T-cell (primary cell): ENCODE measurements at regions not wholly inside any gene's neighbourhood (a gene's known extent, or its start where the extent isn't known, plus 50 kb on each side); places are given as distances from the start of the nearest gene placed in this dataset.
A peak's percentile ranks its signal among the peaks of the same experiment; 100 is the strongest.

Source experiments
- ATAC-seq, 4 experiments: fragments of 200-7000 bp in 3 of 4; fragments of 150-1000 bp in 1 of 4; cut with Tn5 transposase; replicated peaks in 1 of 4; 1 replicate in 3 of 4; 2 replicates in 1 of 4; pipeline ENCODE4 v1.10.0; 2021; ENCODE audit warnings: moderate library complexity in 3 of 4, mild to moderate bottlenecking in 2 of 4, moderate number of reproducible peaks in 1 of 4
- CTCF ChIA-PET, 2 donors: fragments of 300-600 bp; sonication (Branson Sonifier 250); formaldehyde crosslinking; loops; one replicate each; lab custom pipeline; 2022; ENCODE audit warnings: antibody characterized with exemption in 2 of 2; lab: Charles Lee
- POLR2A ChIA-PET, 2 donors: fragments of 300-600 bp; sonication (Branson Sonifier 250); formaldehyde crosslinking; loops; one replicate each; lab custom pipeline; 2022; ENCODE audit warnings: antibody characterized with exemption in 2 of 2; lab: Charles Lee
- DNase-seq, 35 experiments: peaks; one replicate each; pipeline versions ENCODE4 v3.0.0 to v3.0.0-alpha.2; 2013 to 2023
- H3K27ac ChIP-seq: one replicate; pipeline ENCODE4 v1.5.1; 2013; ENCODE audit warnings: low read length
- H3K27me3 ChIP-seq, 2 experiments: replicated peaks in 1 of 2; 1 replicate in 1 of 2; 2 replicates in 1 of 2; pipeline versions ENCODE4 v1.6.1 to v1.7.0; 2013; ENCODE audit warnings: low read length in 1 of 2, mixed read lengths in 1 of 2; ENCODE audit not compliant: control insufficient read depth in 2 of 2, insufficient read depth in 2 of 2; ENCODE audit errors: extremely low read depth in 1 of 2
- H3K36me3 ChIP-seq, 2 donors: 1 replicate in 1 of 2; 2 replicates in 1 of 2; pipeline versions ENCODE4 v1.6.1 to v1.7.0; 2013; ENCODE audit warnings: low read length in 1 of 2; ENCODE audit not compliant: control insufficient read depth in 2 of 2, insufficient read depth in 1 of 2; ENCODE audit errors: extremely low read depth in 1 of 2
- H3K4me1 ChIP-seq, 2 experiments: 1 replicate in 1 of 2; 2 replicates in 1 of 2; pipeline versions ENCODE4 v1.6.1 to v1.7.0; 2013; ENCODE audit warnings: low read length in 2 of 2, mixed read lengths in 1 of 2; ENCODE audit not compliant: insufficient read depth in 2 of 2, control insufficient read depth in 1 of 2; ENCODE audit errors: extremely low read depth in 1 of 2
- H3K4me3 ChIP-seq, 2 donors: 1 replicate in 1 of 2; 2 replicates in 1 of 2; pipeline versions ENCODE4 v1.5.1 to v1.7.0; 2013; ENCODE audit warnings: mild to moderate bottlenecking in 2 of 2, low read length in 1 of 2, moderate library complexity in 1 of 2; ENCODE audit not compliant: control insufficient read depth in 1 of 2; ENCODE audit errors: extremely low read depth in 1 of 2
- H3K9me3 ChIP-seq: 2 replicates; pipeline ENCODE4 v1.7.0; 2013
- H3K27ac Mint-ChIP-seq, 2 donors: one replicate each; pipeline ENCODE4 v1.8.0; 2020 to 2021; ENCODE audit warnings: mild to moderate bottlenecking in 2 of 2, mixed read lengths in 2 of 2
- H3K27me3 Mint-ChIP-seq, 2 donors: one replicate each; pipeline ENCODE4 v1.8.0; 2021 to 2022; ENCODE audit warnings: mixed read lengths in 2 of 2
- H3K36me3 Mint-ChIP-seq: one replicate; pipeline ENCODE4 v1.8.0; 2021; ENCODE audit warnings: mixed read lengths
- H3K4me1 Mint-ChIP-seq, 3 donors: one replicate each; pipeline ENCODE4 v1.8.0; 2020 to 2022; ENCODE audit warnings: mixed read lengths in 3 of 3, mild to moderate bottlenecking in 1 of 3
- H3K4me3 Mint-ChIP-seq, 3 donors: one replicate each; pipeline ENCODE4 v1.8.0; 2020 to 2022; ENCODE audit warnings: mild to moderate bottlenecking in 3 of 3, mixed read lengths in 3 of 3, moderate library complexity in 3 of 3
- H3K9me3 Mint-ChIP-seq, 3 donors: one replicate each; pipeline ENCODE4 v1.8.0; 2020 to 2022; ENCODE audit warnings: mixed read lengths in 3 of 3
- WGBS: methylation state at CpG from one replicate; pipeline ENCODE4 v1.1.5; 2013; ENCODE audit warnings: missing lambda C conversion rate; ENCODE audit not compliant: insufficient coverage; 5-methylcytosine and 5-hydroxymethylcytosine counted together

DNA sequence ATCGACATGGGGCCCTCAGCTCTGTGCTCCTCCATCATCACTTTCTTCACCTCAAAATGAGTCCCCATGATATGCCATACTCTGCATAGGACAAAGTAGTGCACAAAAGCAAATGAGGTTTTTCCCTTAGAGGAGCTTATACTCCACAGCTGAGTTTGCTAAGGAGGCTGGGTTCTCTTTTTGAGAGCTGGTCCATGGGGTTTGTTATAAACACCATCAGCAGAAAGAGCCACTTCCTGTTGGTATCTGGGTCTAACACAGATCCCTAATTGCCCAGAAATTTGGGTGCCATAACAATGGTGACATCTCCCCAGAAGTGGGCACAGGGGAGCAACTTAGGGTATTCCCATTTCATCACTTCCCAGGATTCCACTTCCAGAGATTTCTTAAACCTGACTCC is 395.7 kb downstream of the FOXO1 start:
- Histone ChIP-seq H3K4me3 (no peak overlapping the region), H3K36me3 (no peaks in the 10 kb centered on the region), H3K9me3 (no peaks in the 10 kb centered on the region), H3K4me1 (peaks cover 5 to 20% of the 10 kb centered on the region in 2 experiments), H3K27me3 (no peaks in the 10 kb centered on the region), H3K27ac (no peak overlapping the region)
- peaks cover 32 to 42% (median 38%) of the 10 kb centered on the region in 3 donors for H3K4me1 Mint-ChIP-seq
- no peaks in the 10 kb centered on the region for H3K36me3 Mint-ChIP-seq
- CTCF ChIA-PET = interaction anchor here in 1 of 2 donors (0.6 kb wide), 1 partner anchor 413 kb away, joined by 3 read pairs; no protein-coding TSS in a partner anchor
- no peak overlapping the region for H3K27ac Mint-ChIP-seq
- no peaks in the 10 kb centered on the region for H3K9me3 Mint-ChIP-seq
- no peaks in the 10 kb centered on the region for H3K27me3 Mint-ChIP-seq
- ATAC-seq (peak in 1 of 4 experiments; percentile 26), DNase-seq (no peak)
- no peak overlapping the region for H3K4me3 Mint-ChIP-seq
- 100% methylated on average over 1 of the region's 1 CpG for WGBS
- POLR2A ChIA-PET = interaction anchor here in 1 of 2 donors (0.6 kb wide), 1 partner anchor 83 kb away, joined by 3 read pairs; no protein-coding TSS in a partner anchor

DNA sequence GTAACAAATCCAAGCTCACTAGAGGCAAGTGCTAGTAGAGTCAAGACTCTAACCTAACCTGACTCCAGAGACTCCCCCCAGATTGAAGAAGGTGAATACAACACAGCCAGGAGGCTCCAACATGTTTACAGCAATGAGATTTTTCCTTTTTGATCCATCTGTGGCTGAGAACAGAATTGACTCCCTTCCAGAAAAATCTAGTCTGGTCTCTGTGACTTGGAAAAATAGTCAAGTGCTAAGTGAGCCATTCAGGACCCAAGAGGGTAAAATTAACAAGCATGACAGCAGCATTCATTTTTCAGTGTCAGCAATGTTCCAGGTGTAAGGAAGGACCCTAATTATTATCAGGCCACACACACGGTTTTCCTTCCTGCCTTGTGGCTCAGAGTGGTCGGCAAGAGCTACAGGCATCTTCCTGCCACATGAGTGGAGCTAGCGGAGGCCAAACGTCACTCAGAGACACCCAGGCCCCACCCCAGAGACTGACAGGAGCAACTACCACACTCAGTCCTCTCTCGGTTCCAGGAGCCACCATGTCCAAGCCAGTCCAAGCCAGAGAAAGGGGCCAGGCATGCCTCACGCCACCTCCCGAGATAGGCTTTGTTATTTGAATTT is 395.1 kb downstream of the FOXO1 start:
- Mint-ChIP-seq H3K27ac (peak overlapping the region in 1 of 2 donors; percentile 66), H3K36me3 (no peaks in the 10 kb centered on the region), H3K27me3 (no peaks in the 10 kb centered on the region), H3K4me1 (peaks cover 32 to 49% (median 38%) of the 10 kb centered on the region in 3 donors), H3K9me3 (no peaks in the 10 kb centered on the region), H3K4me3 (no peak overlapping the region)
- ChIA-PET POLR2A (no interaction called here), CTCF (no interaction called here)
- Histone ChIP-seq H3K27ac (no peak overlapping the region), H3K9me3 (no peaks in the 10 kb centered on the region), H3K4me3 (no peak overlapping the region), H3K4me1 (peaks cover 5 to 20% of the 10 kb centered on the region in 2 experiments), H3K36me3 (no peaks in the 10 kb centered on the region), H3K27me3 (no peaks in the 10 kb centered on the region)
- 46% methylated on average over 4 of the region's 7 CpGs for WGBS
- ATAC-seq = peak in 3 of 4 experiments; percentile 28 to 54 (median 28)
- DNase-seq = peak in 4 of 35 experiments; percentile 3 to 15 (median 6)

DNA sequence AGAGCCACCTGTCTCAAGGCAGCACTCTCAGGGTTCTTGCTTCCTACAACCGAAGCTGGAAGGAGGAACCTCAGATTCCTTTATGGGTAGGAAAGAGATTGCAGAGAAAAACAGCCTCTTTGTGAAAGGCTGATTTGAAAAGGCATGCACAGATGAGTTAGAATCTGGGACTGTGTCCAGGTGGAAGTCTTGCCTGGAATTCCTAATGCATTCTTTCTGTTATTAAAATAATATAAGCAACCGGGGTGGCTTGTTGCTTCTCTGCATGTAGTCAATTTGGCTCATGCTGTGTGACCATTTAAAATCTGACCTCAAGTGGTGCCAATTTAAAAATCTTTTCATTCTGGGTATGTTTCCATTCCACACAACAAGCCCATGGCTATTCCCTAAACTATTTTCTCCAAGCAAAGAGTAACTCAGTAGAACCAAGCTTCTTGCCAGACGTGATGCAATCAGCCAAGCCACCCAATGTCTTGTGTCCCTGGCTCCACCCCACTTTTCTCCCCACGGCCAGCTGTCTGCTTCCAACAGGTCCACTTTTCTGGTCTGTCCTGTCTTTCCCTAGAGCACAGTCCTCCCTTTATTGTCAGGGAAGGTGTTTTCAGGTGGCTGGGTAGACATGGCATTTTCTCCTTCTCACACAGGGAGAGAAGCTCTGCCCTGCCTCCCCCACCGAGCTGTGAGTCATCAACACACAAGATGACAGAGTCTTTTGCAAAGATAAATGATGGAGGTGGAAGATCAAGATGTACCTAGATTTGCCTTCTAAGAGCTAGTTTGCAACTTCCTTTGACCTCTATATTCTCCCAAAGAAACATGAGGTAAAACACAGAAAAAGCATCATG is 394.3 kb downstream of the FOXO1 start:
- H3K27ac ChIP-seq = no peak overlapping the region
- peaks cover 5 to 20% of the 10 kb centered on the region in 2 experiments for H3K4me1 ChIP-seq
- ATAC-seq (peak in 3 of 4 experiments; percentile 61 to 79 (median 74)), DNase-seq (peak in 4 of 35 experiments; percentile 9 to 45 (median 18))
- H3K4me3 ChIP-seq = no peak overlapping the region
- peak overlapping the region; percentile 57 to 62 for H3K27ac Mint-ChIP-seq
- H3K4me1 Mint-ChIP-seq = peaks cover 32 to 52% (median 38%) of the 10 kb centered on the region in 3 donors
- peak overlapping the region in 1 of 3 donors; percentile 3 for H3K4me3 Mint-ChIP-seq
- 100% methylated on average over 2 of the region's 5 CpGs for WGBS
- CTCF ChIA-PET = interaction anchor here (0.5 to 1.1 kb wide), 2 partner anchors 14 to 65 kb away, joined by 3 read pairs; no protein-coding TSS in a partner anchor
- no peaks in the 10 kb centered on the region for H3K9me3 Mint-ChIP-seq
- POLR2A ChIA-PET = no interaction called here
- no peaks in the 10 kb centered on the region for H3K27me3 Mint-ChIP-seq
- H3K27me3 ChIP-seq = no peaks in the 10 kb centered on the region
- H3K36me3 ChIP-seq = no peaks in the 10 kb centered on the region
- H3K9me3 ChIP-seq = no peaks in the 10 kb centered on the region
- H3K36me3 Mint-ChIP-seq = no peaks in the 10 kb centered on the region

DNA sequence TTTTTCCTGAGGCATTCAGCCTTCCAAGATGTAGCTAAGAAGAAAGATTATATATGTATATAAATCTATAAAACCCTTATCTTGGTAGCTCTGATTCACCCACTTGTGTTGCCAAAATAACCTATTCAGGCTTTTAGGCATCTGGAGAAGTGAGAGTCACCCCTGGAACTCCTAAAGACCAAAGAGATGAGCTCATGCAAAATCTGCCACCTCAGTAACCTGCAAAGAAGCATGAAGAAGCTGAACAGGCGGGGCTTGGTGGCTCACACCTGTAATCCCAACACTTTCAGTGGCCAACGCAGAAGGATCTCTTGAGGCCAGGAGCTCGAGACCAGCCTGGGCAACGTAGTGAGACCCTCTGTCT is 393.7 kb downstream of the FOXO1 start:
- ChIA-PET POLR2A (no interaction called here), CTCF (interaction anchor here (0.5 to 1.1 kb wide), 2 partner anchors 13 to 65 kb away, joined by 3 read pairs; no protein-coding TSS in a partner anchor)
- ATAC-seq = no peak
- no peaks in the 10 kb centered on the region for H3K27me3 ChIP-seq
- Mint-ChIP-seq H3K4me1 (peaks cover 32 to 57% (median 38%) of the 10 kb centered on the region in 3 donors), H3K27ac (peak overlapping the region in 1 of 2 donors; percentile 57), H3K9me3 (no peaks in the 10 kb centered on the region), H3K36me3 (no peaks in the 10 kb centered on the region), H3K27me3 (no peaks in the 10 kb centered on the region), H3K4me3 (peak overlapping the region in 1 of 3 donors; percentile 3)
- H3K4me3 ChIP-seq = no peak overlapping the region
- no CpG with 5 or more reads among the region's 4 CpGs for WGBS
- H3K36me3 ChIP-seq = no peaks in the 10 kb centered on the region
- no peak for DNase-seq
- H3K27ac ChIP-seq = no peak overlapping the region
- H3K4me1 ChIP-seq = peaks cover 5 to 20% of the 10 kb centered on the region in 2 experiments
- H3K9me3 ChIP-seq = no peaks in the 10 kb centered on the region

DNA sequence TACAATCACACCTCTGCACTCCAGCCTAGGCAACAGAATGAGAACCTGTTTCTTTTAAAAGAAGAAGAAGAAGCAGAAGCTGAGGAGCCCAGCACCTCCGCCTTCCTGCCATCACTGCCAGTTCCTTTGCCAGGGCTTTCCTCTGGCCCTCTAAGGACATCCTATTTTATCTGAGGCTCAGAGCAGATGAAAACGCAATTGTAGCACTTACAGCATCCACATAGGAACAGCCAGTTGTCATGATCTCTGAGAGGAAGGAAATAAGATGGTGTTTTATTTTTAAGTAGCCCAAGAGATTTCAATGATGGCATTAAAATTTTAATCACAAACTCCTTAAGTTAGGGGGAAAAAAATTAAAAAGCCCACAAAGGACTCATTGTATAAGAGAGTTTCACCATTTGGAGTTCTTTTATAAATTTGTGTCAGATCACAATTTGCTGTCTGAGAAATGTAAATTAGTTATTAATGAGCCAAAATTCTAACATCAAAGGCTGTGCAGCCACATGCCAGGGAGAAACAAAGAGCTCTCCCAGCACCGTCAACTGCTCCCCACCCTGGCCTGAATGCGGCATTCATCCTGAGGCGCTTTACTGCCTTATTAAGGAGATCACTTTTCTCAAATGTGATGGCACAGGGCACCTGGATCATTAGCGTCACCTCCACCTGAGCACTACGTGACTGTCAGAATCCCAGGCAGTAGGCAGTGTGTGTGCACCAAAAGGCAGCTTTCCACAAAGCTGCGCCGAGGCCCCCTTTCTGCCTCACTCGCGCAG is 393.0 kb downstream of the FOXO1 start:
- ATAC-seq (no peak), DNase-seq (no peak)
- Histone ChIP-seq H3K4me3 (no peak overlapping the region), H3K9me3 (no peaks in the 10 kb centered on the region), H3K4me1 (peaks cover 5 to 20% of the 10 kb centered on the region in 2 experiments), H3K27me3 (no peaks in the 10 kb centered on the region), H3K27ac (no peak overlapping the region), H3K36me3 (no peaks in the 10 kb centered on the region)
- Mint-ChIP-seq H3K4me1 (peaks cover 32 to 57% (median 38%) of the 10 kb centered on the region in 3 donors), H3K27ac (no peak overlapping the region), H3K9me3 (no peaks in the 10 kb centered on the region), H3K36me3 (no peaks in the 10 kb centered on the region), H3K4me3 (no peak overlapping the region), H3K27me3 (no peaks in the 10 kb centered on the region)
- CTCF ChIA-PET = interaction anchor here in 1 of 2 donors (1.1 kb wide), 1 partner anchor 13 kb away, joined by 3 read pairs; no protein-coding TSS in a partner anchor
- POLR2A ChIA-PET = no interaction called here
- 97% methylated on average over 5 of the region's 11 CpGs for WGBS

DNA sequence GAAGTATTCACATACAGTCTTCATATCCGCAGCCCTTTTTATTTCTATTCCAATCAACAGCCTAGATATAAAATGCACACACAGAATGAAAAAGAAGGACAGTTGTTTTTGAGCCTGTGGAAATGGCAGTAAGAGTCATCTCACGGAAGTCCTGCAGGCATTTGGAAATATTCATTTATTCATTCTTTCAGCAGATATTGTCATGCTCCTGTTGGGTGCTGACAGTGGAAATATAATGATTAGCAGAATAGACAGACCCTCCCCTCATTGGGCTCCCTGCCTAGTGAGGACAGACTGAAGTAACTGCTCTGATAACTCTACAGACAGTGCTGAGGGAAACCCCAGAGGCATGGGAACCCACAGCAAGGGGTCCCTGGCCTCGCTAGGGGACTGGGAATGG is 392.3 kb downstream of the FOXO1 start:
- Mint-ChIP-seq H3K27me3 (no peaks in the 10 kb centered on the region), H3K9me3 (no peaks in the 10 kb centered on the region), H3K27ac (no peak overlapping the region), H3K4me3 (no peak overlapping the region), H3K36me3 (no peaks in the 10 kb centered on the region), H3K4me1 (peaks cover 32 to 57% (median 38%) of the 10 kb centered on the region in 3 donors)
- ChIA-PET POLR2A (no interaction called here), CTCF (no interaction called here)
- DNase-seq (no peak), ATAC-seq (no peak)
- Histone ChIP-seq H3K4me3 (no peak overlapping the region), H3K36me3 (no peaks in the 10 kb centered on the region), H3K27me3 (no peaks in the 10 kb centered on the region), H3K27ac (no peak overlapping the region), H3K4me1 (peaks cover 5 to 20% of the 10 kb centered on the region in 2 experiments), H3K9me3 (no peaks in the 10 kb centered on the region)
- 100% methylated on average over 1 of the region's 3 CpGs for whole genome bisulfite sequencing
